ENCODE measurements at regions not wholly inside any gene's neighbourhood (a gene's known extent, or its start where the extent isn't known, plus 50 kb on each side); places are given as distances from the start of the nearest gene placed in this dataset.

DNA sequence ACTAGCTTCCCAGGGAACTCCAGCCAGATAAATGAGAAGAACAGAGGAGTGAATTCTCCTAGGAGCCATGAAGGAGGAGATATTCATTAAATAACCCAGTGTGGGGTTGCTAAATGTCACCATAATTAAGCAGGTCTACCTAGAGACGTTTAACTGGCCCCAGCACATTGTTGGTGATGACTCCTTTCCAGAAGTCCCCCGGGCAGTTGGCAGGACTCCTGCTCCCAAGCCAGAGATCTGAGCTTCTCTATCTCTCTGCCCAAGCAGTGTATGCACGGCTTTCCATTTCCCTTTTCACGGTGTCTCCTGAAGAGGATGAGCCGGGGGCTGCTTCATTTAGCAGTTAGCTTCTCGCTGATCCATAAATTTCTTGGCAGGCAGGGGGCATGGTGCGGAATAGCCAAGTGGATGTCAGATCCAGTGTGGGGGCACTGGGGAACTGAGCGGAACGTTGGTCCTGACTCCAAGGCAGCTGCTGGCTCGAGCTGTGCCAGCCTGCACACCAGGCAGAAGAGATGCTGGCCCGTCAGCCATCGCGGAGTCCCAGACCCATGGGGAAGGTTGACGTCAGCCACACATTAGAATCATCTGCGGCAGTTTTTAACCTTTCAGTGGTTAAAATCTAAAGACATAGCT, 142.0 kb upstream of the NPY start:
- 56 to 57% methylated on average over 15 of the region's 15 CpGs for WGBS, 2 donors

DNA sequence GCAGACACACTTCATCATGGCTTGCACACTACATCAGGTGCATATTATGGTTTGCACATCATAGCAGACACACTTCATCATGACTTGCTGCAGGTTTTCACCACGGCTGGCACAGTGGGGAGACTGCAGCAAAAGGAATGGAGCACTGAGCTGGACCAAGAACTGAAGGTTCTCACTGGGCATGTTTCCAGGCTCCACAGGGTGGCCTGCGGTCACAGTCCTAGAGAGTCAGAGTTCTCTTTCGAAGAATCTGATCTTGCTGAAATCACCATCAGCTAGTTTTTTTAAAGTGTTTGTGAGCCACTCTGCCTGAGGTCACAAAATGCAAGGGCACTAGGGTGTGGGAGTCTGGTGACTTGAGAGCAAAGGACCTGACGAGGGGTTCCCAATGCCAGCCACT, 140.4 kb upstream of the NPY start:
- 79 to 80% methylated on average over 4 of the region's 4 CpGs for WGBS, 2 donors
- H3K4me3 ChIP-seq (ENCODE audit: low read depth, poor library complexity, severe bottlenecking), result no peak overlapping the region
- intact Hi-C loops (cut with DNase I; ENCODE audit: low total_unique reads), result no loop called here
- TF ChIP-seq, protein P1, sequence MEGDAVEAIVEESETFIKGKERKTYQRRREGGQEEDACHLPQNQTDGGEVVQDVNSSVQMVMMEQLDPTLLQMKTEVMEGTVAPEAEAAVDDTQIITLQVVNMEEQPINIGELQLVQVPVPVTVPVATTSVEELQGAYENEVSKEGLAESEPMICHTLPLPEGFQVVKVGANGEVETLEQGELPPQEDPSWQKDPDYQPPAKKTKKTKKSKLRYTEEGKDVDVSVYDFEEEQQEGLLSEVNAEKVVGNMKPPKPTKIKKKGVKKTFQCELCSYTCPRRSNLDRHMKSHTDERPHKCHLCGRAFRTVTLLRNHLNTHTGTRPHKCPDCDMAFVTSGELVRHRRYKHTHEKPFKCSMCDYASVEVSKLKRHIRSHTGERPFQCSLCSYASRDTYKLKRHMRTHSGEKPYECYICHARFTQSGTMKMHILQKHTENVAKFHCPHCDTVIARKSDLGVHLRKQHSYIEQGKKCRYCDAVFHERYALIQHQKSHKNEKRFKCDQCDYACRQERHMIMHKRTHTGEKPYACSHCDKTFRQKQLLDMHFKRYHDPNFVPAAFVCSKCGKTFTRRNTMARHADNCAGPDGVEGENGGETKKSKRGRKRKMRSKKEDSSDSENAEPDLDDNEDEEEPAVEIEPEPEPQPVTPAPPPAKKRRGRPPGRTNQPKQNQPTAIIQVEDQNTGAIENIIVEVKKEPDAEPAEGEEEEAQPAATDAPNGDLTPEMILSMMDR (IDR thresholded peaks at IDR 0.05), result no peak
- TF ChIP-seq POLR2A (IDR thresholded peaks at IDR 0.05), result no peak
- no peak for DNase-seq (ENCODE audit: low spot score in 2 of 2)

More for the DNA sequence above, 142.0 kb upstream of the NPY start:
- no peak for DNase-seq (ENCODE audit: low spot score in 2 of 2)
- no peak overlapping the region for H3K4me3 ChIP-seq (ENCODE audit: low read depth, poor library complexity, severe bottlenecking)
- intact Hi-C loops (cut with DNase I; ENCODE audit: low total_unique reads), result no loop called here
- TF ChIP-seq POLR2A (IDR thresholded peaks at IDR 0.05), result no peak
- TF ChIP-seq, protein P1 (IDR thresholded peaks at IDR 0.05), result no peak

DNA sequence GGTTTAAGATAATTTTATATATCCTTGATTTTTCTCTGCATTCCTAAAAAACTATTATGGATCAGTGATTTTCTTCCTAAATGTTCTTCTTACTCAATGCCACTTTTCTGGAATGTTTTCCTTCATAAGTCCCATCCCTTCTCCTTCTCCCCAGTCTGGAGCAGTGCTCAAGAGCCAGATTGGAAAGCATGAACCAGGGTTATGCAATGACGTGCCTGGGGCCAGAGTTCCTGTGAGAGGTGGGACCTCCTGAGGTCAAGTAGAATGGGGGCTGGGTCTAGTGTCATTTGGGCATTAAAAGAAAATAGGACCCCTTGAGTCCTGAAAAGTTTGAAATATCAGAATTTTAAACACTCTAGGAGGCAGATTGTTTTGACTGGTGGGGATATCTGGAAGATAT, 132.0 kb upstream of the NPY start:
- intact Hi-C loops (cut with DNase I; ENCODE audit: low total_unique reads), result no loop called here
- 47 to 67% methylated on average over 1 of the region's 1 CpG for WGBS, 2 donors
- H3K4me3 ChIP-seq (ENCODE audit: low read depth, poor library complexity, severe bottlenecking), result no peak overlapping the region
- TF ChIP-seq, protein P1 (IDR thresholded peaks at IDR 0.05), result no peak
- TF ChIP-seq POLR2A (IDR thresholded peaks at IDR 0.05), result no peak
- DNase-seq (ENCODE audit: low spot score in 2 of 2), result no peak

DNA sequence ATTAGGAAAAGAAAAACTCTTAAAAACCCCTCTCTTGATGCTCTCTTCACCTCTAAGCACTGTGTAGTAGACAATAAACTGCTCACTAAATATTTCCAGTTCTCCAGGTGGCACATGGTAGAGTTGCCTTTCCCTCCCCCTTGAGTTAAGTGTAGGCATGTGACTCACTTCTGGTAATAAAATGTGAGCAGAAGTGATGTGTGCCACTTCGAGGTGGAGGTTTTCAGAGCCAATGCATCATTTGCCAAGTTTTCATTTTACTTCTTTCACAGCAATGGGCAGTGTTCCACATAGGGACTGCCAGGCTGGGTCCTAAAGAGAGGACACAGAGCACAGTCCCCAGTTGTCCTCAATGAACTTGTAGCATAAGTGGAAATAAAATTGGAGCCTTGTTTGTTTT, 131.6 kb upstream of the NPY start:
- WGBS, 2 donors, result 12 to 16% methylated on average over 1 of the region's 1 CpG
- H3K4me3 ChIP-seq (ENCODE audit: low read depth, poor library complexity, severe bottlenecking), result no peak overlapping the region
- no peak for TF ChIP-seq POLR2A (IDR thresholded peaks at IDR 0.05)
- TF ChIP-seq, protein P1 (IDR thresholded peaks at IDR 0.05), result no peak
- intact Hi-C loops (cut with DNase I; ENCODE audit: low total_unique reads), result no loop called here
- no peak for DNase-seq (ENCODE audit: low spot score in 2 of 2)

DNA sequence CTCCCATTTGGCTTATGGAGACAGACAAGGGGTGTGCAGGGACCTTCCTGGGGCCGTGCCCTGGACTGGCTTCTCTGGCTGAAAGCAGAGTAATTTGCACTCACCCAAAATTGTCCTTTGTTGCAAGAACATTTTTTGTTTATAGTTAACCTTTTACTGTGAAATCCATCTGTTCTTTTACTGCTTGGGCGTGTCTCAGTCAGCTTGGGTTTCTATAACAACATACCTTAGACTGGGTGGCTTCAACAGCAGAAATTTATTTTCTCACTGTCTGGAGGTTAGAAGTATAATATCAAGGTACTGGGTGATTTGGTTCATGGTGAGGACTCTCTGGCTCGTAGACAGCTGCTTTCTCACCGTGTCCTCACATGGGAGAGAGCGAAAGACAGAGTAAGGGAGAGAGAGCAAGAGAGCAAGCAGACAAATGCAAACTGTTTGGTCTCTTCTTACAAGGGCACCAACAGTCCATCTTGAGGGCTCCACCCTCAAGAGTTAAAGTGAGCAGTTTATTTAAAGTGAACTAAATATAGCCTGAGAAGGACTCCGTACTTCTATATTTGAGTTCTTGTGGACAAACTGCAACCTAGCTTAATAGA, 131.0 kb upstream of the NPY start:
- DNase-seq (ENCODE audit: low spot score in 2 of 2), result no peak
- TF ChIP-seq POLR2A (IDR thresholded peaks at IDR 0.05), result no peak
- TF ChIP-seq, protein P1 (IDR thresholded peaks at IDR 0.05), result no peak
- intact Hi-C loops (cut with DNase I; ENCODE audit: low total_unique reads), result no loop called here
- H3K4me3 ChIP-seq (ENCODE audit: low read depth, poor library complexity, severe bottlenecking), result no peak overlapping the region
- whole genome bisulfite sequencing, 2 donors, result 51 to 57% methylated on average over 6 of the region's 6 CpGs

DNA sequence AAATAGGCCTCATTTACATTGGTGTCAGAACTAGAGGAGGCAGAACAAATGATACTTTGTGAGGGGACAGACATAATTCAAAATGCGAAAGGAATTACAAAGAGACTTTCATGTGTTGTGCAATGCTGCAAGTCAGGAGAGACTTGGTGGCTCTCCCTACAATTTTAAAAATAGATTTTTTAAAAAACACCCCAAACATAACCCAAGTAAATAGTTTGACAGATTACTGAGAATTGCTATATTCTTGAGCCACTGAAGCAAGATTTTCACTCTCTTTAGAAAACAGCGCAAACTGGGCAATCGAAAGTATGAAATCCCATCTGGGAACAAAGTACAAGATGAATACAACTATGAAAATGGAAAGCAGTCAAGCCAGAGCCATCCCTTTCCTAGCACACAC, 126.3 kb upstream of the NPY start:
- no peak overlapping the region for H3K4me3 ChIP-seq (ENCODE audit: low read depth, poor library complexity, severe bottlenecking)
- WGBS, 2 donors, result 90 to 92% methylated on average over 3 of the region's 3 CpGs
- intact Hi-C loops (cut with DNase I; ENCODE audit: low total_unique reads), result no loop called here
- no peak for TF ChIP-seq POLR2A (IDR thresholded peaks at IDR 0.05)
- TF ChIP-seq, protein P1 (IDR thresholded peaks at IDR 0.05), result no peak
- no peak for DNase-seq (ENCODE audit: low spot score in 2 of 2)

Data from lower leg skin (tissue), 4 donors.